ENCODE measurements at regions not wholly inside any gene's neighbourhood (a gene's known extent, or its start where the extent isn't known, plus 50 kb on each side); places are given as distances from the start of the nearest gene placed in this dataset.

DNA sequence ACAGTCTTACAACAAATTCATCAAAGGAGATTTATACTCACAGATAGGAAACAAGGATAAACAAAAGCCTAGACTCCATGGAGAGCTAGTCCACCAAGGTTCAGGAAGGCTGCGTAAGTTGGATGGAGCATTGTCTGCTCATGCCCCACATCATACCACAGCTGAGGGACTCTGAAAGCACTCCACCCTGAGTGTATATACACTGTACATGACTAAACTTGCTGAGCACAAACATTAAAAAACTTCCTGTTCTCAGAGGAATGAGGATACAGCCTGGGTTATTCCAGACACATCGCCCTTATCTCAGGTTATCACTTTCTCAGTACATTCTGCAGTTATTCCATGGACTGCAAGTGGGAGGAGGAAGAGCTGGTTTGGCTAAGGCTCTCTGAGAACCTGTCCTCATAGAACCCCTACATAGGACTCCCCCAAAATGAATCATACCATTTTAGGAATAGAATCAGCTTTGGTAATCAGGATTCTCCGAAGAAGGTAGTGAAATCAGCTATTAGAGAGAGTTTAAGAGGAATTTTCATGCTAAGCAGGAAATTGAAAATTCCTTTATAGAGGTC is 58.0 kb upstream of the PRMT6 start:
- FAIRE-seq (peak; percentile 43), DNase-seq (ENCODE audit: insufficient read length, low spot score) (no peak)
- TF ChIP-seq POLR2A (IDR thresholded peaks at IDR 0.05; ENCODE audit: low read depth, low read length): no peak

DNA sequence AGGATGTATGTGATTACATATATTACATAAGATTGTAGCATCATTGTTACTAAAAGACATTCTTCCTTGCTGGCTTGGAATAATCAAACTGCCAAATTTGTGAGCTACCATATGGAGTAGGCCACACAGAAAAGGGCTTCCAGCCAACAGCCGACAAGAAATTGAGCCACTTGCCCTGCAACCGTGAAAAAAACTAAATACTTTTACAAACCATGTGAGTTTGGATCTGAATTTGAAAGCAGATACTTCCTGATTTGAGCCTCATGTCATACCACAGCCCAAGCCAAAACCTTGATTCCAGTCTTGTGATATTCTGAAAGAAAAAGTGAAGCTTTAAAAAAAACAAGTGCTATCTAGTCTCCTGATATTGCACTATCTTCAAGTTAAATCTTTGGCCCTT is 55.6 kb upstream of the PRMT6 start:
- FAIRE-seq: peak; percentile 6
- TF ChIP-seq POLR2A (IDR thresholded peaks at IDR 0.05; ENCODE audit: low read depth, low read length): no peak
- no peak for DNase-seq (ENCODE audit: insufficient read length, low spot score)

DNA sequence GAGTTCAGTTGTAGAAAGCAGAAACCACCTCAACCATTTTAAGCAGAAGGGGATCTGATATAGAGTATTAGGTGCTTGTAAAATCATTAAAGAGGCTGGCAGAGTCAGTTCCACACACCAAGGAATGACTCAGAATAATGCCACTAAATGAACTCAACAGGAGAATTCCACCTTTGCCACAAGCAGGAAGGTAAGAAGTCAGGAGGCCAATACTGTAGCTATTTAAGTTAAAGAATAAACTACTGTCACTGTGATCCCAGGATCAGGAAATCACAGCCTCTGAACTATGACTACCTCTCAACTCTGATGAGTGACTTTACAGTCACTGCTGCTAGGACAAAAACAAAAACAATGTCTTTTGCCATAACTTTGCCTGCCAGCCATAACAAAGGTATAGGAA is 52.5 kb upstream of the PRMT6 start:
- no peak for TF ChIP-seq POLR2A (IDR thresholded peaks at IDR 0.05; ENCODE audit: low read depth, low read length)
- no peak for DNase-seq (ENCODE audit: insufficient read length, low spot score)
- FAIRE-seq: peak; percentile 11

- DNase-seq (ENCODE audit: insufficient read length, low spot score) (no peak), FAIRE-seq (no peak)
- TF ChIP-seq POLR2A (IDR thresholded peaks at IDR 0.05; ENCODE audit: low read depth, low read length): no peak
Observed at GRCh38 chr1:107004421-107004820, 52.1 kb upstream of the PRMT6 start.
